Caki2 (cell line): ENCODE measurements at regions not wholly inside any gene's neighbourhood (a gene's known extent, or its start where the extent isn't known, plus 50 kb on each side); places are given as distances from the start of the nearest gene placed in this dataset.

ENCODE experiments used
- DNase-seq: peaks from one replicate; pipeline ENCODE4 v3.0.0-alpha.2; 2015; ENCODE audit warnings: low read depth
- in situ Hi-C: cut with HindIII; loops from 2 replicates; pipeline ENCODE4 v1.10.0; 2016; ENCODE audit warnings: low sequenced_read_pairs, low pct_unique_long_range_greater_than_20kb, mixed read lengths

- in situ Hi-C loops, result no loop called here
- no peak for DNase-seq
These were observed 133.6 kb upstream of the CDH6 start for GRCh38 chr5:31059889-31060288.

DNA sequence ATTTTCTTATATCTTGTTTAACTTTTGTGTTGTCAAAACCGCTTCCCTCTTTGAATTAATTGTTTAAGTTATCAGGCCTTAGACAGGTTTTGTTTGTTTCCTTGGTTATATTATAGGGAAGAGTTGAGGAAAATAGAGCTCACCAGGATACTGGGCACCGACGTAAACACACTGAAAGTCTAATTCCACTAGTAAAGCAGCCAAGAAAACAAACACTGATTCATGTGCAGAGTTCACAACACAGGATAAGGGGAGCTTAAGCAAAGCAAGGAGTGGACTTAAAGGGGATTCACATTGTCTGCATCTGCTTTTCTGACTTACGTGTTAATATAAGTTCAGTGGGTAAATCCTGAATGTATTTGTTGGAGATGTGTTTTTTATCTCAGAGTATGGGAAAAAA is 139.0 kb upstream of the CDH6 start:
- in situ Hi-C loops, result no loop called here
- no peak for DNase-seq

GRCh38 chr5:31052937-31053658 is 140.4 kb upstream of the CDH6 start:
- no peak for DNase-seq
- in situ Hi-C loops, result no loop called here

DNA sequence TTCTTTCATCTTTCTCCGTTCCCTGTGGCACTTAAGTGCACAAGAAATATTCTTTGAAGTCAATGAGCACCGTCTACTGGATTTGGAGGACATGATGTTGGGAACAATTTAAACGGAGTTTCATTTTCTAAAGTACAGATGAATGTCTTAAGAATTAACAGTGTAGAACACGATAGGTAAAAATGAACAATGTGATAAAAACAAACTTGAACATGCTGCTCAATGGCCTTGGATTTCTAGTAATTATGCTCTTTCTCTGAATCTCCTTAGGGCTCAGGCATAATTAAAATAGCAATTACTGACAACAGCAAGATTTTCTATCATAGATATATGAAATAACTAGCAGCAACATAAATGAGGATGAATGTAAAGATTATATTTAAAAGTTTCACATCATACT is 142.2 kb upstream of the CDH6 start:
- DNase-seq, result no peak
- in situ Hi-C loops, result no loop called here

GRCh38 chr5:31049936-31050704 is 143.4 kb upstream of the CDH6 start:
- DNase-seq, result no peak
- in situ Hi-C loops, result no loop called here

DNA sequence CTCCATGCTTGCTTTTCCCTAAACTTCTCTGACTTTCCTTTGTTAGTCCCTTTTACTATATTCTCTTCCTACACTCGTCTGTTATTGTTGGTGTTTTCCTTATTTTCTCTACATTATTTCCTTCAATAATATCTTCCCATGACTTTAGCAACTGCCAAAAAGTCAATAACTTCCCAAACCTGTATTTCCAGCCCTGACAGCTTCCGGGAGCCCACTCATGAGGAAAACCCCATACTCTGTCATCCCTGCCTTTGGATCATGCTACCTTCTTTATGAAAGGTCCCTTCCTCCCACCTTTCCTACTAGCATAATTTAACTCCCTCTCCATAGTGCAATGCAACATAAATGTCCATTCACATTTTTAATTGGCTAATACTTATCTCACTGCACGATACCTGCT is 144.0 kb upstream of the CDH6 start:
- no peak for DNase-seq
- in situ Hi-C loops, result no loop called here

DNA sequence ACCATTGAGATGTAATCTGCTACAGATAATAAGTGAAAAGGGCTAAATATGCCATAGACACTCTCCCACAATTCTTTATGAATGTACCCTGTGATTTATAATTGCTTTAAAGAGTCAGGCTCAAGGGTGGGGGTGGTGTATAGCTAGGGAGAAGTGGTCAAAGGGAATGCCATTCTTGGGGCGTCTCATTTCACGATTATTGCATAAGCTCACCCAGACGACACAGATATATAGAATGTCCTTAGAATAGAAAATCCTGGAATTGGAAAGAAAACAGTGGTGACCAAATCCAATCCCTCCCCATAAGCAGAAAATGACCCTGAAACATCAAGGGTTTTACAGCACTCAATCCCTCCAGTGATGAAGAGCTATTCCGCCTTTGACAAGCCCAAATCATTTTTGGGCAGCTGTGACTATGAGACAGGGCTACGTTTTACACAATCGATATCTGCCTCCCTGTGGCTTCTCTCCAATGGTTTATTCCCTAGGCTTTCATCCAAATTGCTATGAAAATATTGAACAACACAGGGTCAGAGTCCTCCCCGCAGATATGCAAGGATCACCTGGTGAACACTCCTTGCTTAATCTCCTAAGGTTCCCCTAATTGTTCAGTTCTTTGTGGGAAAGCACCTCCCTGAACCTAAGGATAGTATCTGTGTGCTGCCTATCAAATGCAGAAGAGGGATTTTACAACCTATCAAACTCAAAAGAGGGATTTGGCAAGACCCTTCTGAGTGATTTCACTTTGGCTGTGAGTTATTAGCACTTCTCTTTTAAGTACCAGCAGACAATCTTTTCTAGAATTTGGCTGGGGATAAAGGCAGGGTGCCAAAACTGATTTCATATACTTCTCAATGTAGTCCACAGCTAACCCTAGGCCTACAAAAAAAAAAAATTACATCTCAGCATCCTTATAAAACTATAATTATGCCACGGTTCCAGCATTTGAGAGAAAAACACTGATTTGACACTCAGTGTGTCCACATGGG is 144.9 kb upstream of the CDH6 start:
- no peak for DNase-seq
- in situ Hi-C loops, result no loop called here

DNA sequence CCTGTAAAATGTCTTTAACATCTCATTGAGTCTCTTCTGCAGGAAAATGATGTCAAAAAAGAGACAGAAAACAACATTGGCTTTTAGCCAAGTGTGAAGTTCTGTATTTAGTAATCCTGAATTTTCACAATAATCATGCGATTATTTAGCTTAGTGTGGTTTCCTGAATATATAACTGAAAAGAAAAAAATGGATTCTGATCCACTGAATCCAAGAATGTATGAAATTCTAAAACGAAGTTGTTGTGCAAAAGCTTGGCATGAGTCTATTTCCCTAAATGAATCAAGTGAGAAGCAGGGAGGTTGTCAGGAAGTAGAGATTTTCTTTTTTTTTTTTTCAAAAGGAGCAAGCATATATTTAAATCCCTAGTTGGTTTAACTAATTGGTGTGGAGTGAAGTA is 145.9 kb upstream of the CDH6 start:
- DNase-seq, result no peak
- in situ Hi-C loops, result no loop called here

DNA sequence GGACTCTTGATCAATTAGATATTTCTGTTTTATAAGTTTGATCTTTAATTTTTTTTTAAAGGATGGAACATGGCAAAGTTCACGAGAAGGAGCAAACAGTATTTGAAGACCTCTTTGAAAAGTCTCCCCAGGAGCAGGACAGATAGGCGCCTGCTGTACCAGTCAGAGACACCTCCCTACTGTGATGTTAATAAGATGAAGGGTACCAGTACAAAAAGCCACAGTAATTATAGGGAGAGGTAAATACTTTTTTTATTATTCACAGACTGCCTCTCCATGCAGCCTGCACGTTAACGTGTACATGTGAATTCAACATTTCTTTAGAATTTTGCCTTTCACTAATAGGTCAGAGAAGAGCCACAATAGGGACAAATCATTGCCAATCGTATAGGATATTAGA is 146.5 kb upstream of the CDH6 start:
- no peak for DNase-seq
- in situ Hi-C loops, result no loop called here

DNA sequence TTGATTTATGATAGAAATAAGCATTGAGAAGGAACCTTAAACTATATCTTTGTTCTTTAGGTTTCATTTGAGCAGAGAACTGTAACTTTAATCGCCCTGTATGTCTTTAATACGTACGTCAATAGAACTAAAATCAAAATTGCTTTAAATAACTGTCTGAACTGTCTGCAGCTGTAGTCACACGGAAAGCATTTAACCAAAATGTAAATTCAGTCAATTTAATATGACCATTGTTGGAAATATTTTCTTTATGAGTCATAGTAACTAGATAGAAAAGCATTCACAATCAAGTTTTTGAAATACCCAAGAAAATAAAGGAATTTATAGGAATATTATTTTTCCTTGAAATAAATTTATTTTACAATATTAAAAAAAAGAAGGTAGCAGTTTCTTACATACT is 157.1 kb upstream of the CDH6 start:
- in situ Hi-C loops, result no loop called here
- no peak for DNase-seq

- in situ Hi-C loops, result no loop called here
- peak; percentile 57 for DNase-seq
These were observed 160.2 kb upstream of the CDH6 start for GRCh38 chr5:31033295-31033694.

DNA sequence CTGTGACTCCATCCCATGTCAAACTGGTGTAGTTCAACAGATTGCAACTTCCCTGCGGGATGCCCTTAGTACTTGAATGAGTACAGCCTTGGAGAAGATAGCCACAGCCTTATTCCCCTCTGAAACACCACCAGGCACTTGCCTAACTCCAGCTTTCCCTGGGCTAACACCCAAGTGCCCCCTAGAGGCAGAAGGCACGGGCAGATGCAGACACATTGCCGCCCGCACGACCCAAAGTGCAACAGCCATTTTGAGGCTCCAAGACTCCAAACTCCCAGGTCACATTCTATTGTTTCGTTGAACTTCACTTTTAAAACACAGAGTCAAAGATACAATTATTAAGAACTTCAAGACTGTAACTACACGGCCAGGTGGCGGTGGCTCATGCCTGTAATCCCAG is 163.6 kb upstream of the CDH6 start:
- no peak for DNase-seq
- in situ Hi-C loops, result no loop called here

DNA sequence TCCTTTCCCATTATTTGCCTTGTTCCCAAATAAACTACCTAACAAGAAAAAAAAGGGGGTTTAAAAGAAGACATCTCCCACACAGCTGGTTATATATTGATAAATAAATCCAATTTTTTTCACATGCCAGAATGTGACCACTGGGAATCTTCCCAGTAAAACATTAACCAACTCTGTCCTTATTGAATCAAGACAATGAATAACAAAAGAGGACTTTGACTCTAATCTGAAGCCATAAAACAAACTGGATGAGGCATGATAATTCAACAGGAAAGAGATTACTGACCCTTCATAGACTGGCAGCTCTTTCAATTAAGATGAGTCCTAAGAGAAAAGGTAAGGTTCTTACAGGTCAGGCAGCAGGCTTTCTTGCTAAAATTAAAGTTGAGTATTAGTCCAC is 165.8 kb upstream of the CDH6 start:
- DNase-seq, result peak; percentile 77
- in situ Hi-C loops, result no loop called here

- peak; percentile 18 for DNase-seq
- in situ Hi-C loops, result no loop called here
These were observed 170.4 kb upstream of the CDH6 start for GRCh38 chr5:31023105-31023504.

DNA sequence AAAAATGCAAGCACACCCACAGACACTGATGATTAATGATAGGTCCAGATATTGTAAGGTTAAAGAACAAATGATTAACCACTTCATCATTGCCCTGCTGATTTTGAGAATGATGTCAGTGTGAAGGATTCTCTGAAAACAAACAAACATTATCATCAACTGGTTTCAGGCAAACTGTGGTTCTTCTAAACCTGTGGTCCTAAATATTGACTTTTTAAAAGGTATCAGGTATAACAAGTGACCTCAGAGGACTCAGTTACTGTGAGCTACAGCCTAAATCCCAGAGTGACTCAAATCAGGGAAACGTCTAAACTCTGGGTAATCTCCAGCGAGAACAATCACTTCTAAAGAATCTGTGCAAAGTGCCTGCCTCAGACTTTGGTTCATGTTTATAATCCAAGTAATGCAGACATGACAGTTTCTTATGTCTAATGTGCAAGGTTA is 172.3 kb upstream of the CDH6 start:
- in situ Hi-C loops, result no loop called here
- peak; percentile 91 for DNase-seq

- in situ Hi-C loops, result no loop called here
- DNase-seq, result no peak
These were observed 185.3 kb upstream of the CDH6 start for GRCh38 chr5:31008231-31008630.

GRCh38 chr5:31007672-31008071 is 185.8 kb upstream of the CDH6 start:
- in situ Hi-C loops, result no loop called here
- no peak for DNase-seq

DNA sequence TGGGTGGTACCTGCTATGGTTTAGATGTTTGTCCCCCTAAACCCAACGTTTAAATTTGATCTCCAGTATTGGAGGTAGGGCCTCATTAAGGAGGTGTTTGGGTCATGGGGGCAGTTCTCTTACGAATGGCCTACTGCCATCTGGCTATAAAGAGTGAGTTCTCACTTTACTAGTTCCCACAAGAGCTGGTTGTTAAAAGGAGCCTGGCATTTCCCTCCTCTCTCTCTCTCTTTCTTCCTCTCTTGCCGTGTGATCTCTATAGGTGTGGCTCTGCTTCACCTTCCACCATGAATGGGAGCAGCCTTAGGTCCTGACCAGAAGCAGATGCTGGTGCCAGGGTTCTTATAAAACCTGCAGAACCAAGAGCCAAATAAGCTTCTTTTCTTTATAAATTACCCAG is 193.2 kb upstream of the CDH6 start:
- no peak for DNase-seq
- in situ Hi-C loops, result no loop called here

GRCh38 chr5:30997681-30998080 is 195.8 kb upstream of the CDH6 start:
- DNase-seq, result no peak
- in situ Hi-C loops, result no loop called here
